ENCODE measurements at regions not wholly inside any gene's neighbourhood (a gene's known extent, or its start where the extent isn't known, plus 50 kb on each side); places are given as distances from the start of the nearest gene placed in this dataset.

DNA sequence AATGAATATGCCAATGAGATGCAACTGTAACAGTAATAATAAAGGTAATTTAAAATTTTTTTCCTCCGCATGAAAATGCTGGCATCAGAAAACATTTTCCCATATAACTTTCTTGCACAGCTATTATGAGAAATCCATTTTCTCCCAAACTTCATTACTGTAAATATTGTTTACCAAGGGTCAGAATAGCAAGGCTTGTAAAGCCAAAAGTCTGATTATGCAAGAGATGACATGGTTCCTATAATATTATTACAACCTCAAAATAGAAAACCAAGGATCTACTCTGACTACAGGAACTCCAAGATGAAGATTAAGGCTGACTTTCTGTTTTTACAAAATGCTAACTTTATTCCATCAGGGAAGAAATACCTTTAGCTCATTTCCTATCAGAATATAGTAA lies 162.7 kb upstream of the CDK1 start:
- no peaks in the 10 kb centered on the region for H3K36me3 ChIP-seq (ENCODE audit: control insufficient read depth in 1 of 2, insufficient read depth in 2 of 2, low read length in 1 of 2)
- WGBS, 2 donors = 78% methylated on average over 1 of the region's 1 CpG
- intact Hi-C loops (cut with DNase I) = no loop called here
- DNase-seq (no peak), ATAC-seq (ENCODE audit: low FRiP score) (no peak)
- no peaks in the 10 kb centered on the region for H3K27me3 ChIP-seq (ENCODE audit: control insufficient read depth in 1 of 2, insufficient read depth in 2 of 2, low read length in 1 of 2)
- H3K27ac ChIP-seq (ENCODE audit: low read depth in 1 of 2, low read length in 2 of 2) = no peak overlapping the region
- no peaks in the 10 kb centered on the region for H3K9me3 ChIP-seq (ENCODE audit: control insufficient read depth, low read length)
- no peaks in the 10 kb centered on the region for H3K4me1 ChIP-seq (ENCODE audit: control insufficient read depth in 1 of 2, insufficient read depth in 2 of 2, low read length in 2 of 2)
- no peak overlapping the region for H3K4me3 ChIP-seq (ENCODE audit: low read length in 2 of 2)

DNA sequence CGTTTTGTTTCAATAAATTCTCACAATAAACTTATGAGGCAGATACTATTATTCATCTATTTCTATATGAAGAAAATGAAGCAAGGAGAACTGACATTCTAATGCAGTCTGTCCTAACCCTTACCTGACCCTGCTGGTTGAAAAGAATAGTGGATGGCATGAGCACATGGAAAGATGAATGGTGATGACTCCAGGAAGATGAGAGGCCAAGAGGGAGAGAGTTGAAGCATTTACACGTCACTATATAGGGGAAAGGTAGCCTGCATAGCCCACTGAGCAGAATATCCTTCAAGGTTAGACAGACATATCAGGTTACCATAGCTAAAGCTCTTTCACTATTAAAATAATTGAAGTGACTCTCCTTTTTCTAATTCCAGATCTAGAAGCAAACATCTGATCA lies 163.9 kb upstream of the CDK1 start:
- Histone ChIP-seq H3K9me3 (ENCODE audit: control insufficient read depth, low read length) (no peaks in the 10 kb centered on the region), H3K27ac (ENCODE audit: low read depth in 1 of 2, low read length in 2 of 2) (no peak overlapping the region), H3K4me3 (ENCODE audit: low read length in 2 of 2) (no peak overlapping the region), H3K4me1 (ENCODE audit: control insufficient read depth in 1 of 2, insufficient read depth in 2 of 2, low read length in 2 of 2) (no peaks in the 10 kb centered on the region), H3K36me3 (ENCODE audit: control insufficient read depth in 1 of 2, insufficient read depth in 2 of 2, low read length in 1 of 2) (no peaks in the 10 kb centered on the region), H3K27me3 (ENCODE audit: control insufficient read depth in 1 of 2, insufficient read depth in 2 of 2, low read length in 1 of 2) (no peaks in the 10 kb centered on the region)
- ATAC-seq (ENCODE audit: low FRiP score) = no peak
- no peak for DNase-seq
- WGBS, 2 donors = 80 to 82% methylated on average over 2 of the region's 2 CpGs
- intact Hi-C loops (cut with DNase I) = no loop called here

DNA sequence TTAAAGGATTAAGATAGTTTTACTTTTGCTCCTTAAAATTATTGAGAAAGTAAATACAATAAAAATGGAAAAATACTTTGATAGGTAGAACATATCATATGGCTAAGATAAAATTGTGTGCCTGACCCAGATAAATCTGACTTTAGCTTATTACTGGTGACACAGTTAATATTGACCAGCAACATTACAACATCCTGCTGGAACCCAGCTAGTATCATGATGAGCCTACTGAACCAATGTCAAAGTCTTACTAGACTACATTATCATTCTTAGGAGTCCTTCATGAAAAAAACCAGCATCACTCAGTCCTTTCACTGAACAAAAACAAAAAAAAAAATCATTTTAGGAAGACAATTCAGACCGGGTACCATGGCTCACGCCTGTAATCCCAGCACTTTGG lies 164.8 kb upstream of the CDK1 start:
- H3K4me3 ChIP-seq (ENCODE audit: low read length in 2 of 2) = no peak overlapping the region
- intact Hi-C loops (cut with DNase I) = no loop called here
- 95 to 100% methylated on average over 2 of the region's 2 CpGs for WGBS, 2 donors

GRCh38 chr10:60611291-60611747 lies 167.0 kb upstream of the CDK1 start:
- 83 to 90% methylated on average over 5 of the region's 5 CpGs for WGBS, 2 donors

More for the DNA sequence above, 164.8 kb upstream of the CDK1 start:
- no peak overlapping the region for H3K27ac ChIP-seq (ENCODE audit: low read depth in 1 of 2, low read length in 2 of 2)
- no peaks in the 10 kb centered on the region for H3K27me3 ChIP-seq (ENCODE audit: control insufficient read depth in 1 of 2, insufficient read depth in 2 of 2, low read length in 1 of 2)
- H3K9me3 ChIP-seq (ENCODE audit: control insufficient read depth, low read length) = no peaks in the 10 kb centered on the region
- no peaks in the 10 kb centered on the region for H3K4me1 ChIP-seq (ENCODE audit: control insufficient read depth in 1 of 2, insufficient read depth in 2 of 2, low read length in 2 of 2)
- DNase-seq (no peak), ATAC-seq (ENCODE audit: low FRiP score) (no peak)
- H3K36me3 ChIP-seq (ENCODE audit: control insufficient read depth in 1 of 2, insufficient read depth in 2 of 2, low read length in 1 of 2) = no peaks in the 10 kb centered on the region

GRCh38 chr10:60607372-60607771 lies 170.9 kb upstream of the CDK1 start:
- ATAC-seq (ENCODE audit: low FRiP score) = no peak
- H3K4me3 ChIP-seq (ENCODE audit: low read length in 2 of 2) = no peak overlapping the region
- DNase-seq = no peak
- 81 to 84% methylated on average over 3 of the region's 3 CpGs for WGBS, 2 donors
- intact Hi-C loops (cut with DNase I) = no loop called here
- H3K27me3 ChIP-seq (ENCODE audit: control insufficient read depth in 1 of 2, insufficient read depth in 2 of 2, low read length in 1 of 2) = no peaks in the 10 kb centered on the region
- H3K36me3 ChIP-seq (ENCODE audit: control insufficient read depth in 1 of 2, insufficient read depth in 2 of 2, low read length in 1 of 2) = no peaks in the 10 kb centered on the region
- H3K9me3 ChIP-seq (ENCODE audit: control insufficient read depth, low read length) = no peaks in the 10 kb centered on the region
- H3K27ac ChIP-seq (ENCODE audit: low read depth in 1 of 2, low read length in 2 of 2) = no peak overlapping the region
- H3K4me1 ChIP-seq (ENCODE audit: control insufficient read depth in 1 of 2, insufficient read depth in 2 of 2, low read length in 2 of 2) = no peaks in the 10 kb centered on the region

More at GRCh38 chr10:60611291-60611747, 167.0 kb upstream of the CDK1 start:
- H3K36me3 ChIP-seq (ENCODE audit: control insufficient read depth in 1 of 2, insufficient read depth in 2 of 2, low read length in 1 of 2) = no peaks in the 10 kb centered on the region
- no peaks in the 10 kb centered on the region for H3K9me3 ChIP-seq (ENCODE audit: control insufficient read depth, low read length)
- no peak overlapping the region for H3K27ac ChIP-seq (ENCODE audit: low read depth in 1 of 2, low read length in 2 of 2)
- H3K4me3 ChIP-seq (ENCODE audit: low read length in 2 of 2) = no peak overlapping the region
- intact Hi-C loops (cut with DNase I) = no loop called here
- H3K27me3 ChIP-seq (ENCODE audit: control insufficient read depth in 1 of 2, insufficient read depth in 2 of 2, low read length in 1 of 2) = no peaks in the 10 kb centered on the region
- H3K4me1 ChIP-seq (ENCODE audit: control insufficient read depth in 1 of 2, insufficient read depth in 2 of 2, low read length in 2 of 2) = no peaks in the 10 kb centered on the region
- no peak for ATAC-seq (ENCODE audit: low FRiP score)
- DNase-seq = no peak

DNA sequence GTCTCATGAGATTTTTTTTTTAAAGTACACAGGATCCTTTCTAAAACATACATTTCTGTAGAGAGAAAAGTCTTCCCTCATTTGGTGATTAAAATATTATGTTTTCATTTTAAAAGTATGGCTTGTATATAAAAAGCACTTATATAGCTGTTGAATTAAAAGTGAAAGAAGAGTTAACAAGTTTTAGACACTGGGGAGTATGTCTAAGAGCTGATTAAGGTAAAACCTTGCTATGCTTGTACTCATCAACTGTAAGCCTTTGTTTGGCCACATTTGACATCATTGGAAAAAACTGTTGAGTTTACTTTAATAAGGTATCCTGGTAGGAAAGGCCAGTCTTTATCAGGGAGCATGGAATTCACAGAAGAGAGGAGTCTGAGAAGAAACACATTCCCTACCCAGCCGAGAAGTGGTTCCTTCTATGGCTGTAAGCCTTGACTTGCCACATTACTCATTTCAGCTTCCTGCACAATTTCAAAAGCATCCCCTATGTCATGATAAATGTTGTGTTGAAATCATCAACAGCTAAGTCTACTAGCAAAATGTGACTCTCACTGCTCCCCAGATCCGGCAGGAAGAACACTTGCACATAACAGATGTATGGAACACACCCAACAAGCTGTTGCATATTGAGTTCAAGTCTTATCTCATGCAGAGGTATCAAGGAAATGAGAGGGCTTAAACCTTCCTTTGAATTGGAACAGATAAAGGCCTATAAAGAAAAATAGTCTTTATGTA lies 171.8 kb upstream of the CDK1 start:
- WGBS, 2 donors = 84 to 86% methylated on average over 2 of the region's 2 CpGs
- ATAC-seq (ENCODE audit: low FRiP score) (no peak), DNase-seq (no peak)
- Histone ChIP-seq H3K27ac (ENCODE audit: low read depth in 1 of 2, low read length in 2 of 2) (no peak overlapping the region), H3K4me1 (ENCODE audit: control insufficient read depth in 1 of 2, insufficient read depth in 2 of 2, low read length in 2 of 2) (no peaks in the 10 kb centered on the region), H3K9me3 (ENCODE audit: control insufficient read depth, low read length) (no peaks in the 10 kb centered on the region), H3K27me3 (ENCODE audit: control insufficient read depth in 1 of 2, insufficient read depth in 2 of 2, low read length in 1 of 2) (no peaks in the 10 kb centered on the region), H3K4me3 (ENCODE audit: low read length in 2 of 2) (no peak overlapping the region), H3K36me3 (ENCODE audit: control insufficient read depth in 1 of 2, insufficient read depth in 2 of 2, low read length in 1 of 2) (no peaks in the 10 kb centered on the region)
- intact Hi-C loops (cut with DNase I) = no loop called here

- H3K4me3 ChIP-seq (ENCODE audit: low read length in 2 of 2) = no peak overlapping the region
- H3K4me1 ChIP-seq (ENCODE audit: control insufficient read depth in 1 of 2, insufficient read depth in 2 of 2, low read length in 2 of 2) = no peaks in the 10 kb centered on the region
- DNase-seq = no peak
- H3K27ac ChIP-seq (ENCODE audit: low read depth in 1 of 2, low read length in 2 of 2) = no peak overlapping the region
- H3K36me3 ChIP-seq (ENCODE audit: control insufficient read depth in 1 of 2, insufficient read depth in 2 of 2, low read length in 1 of 2) = no peaks in the 10 kb centered on the region
- H3K9me3 ChIP-seq (ENCODE audit: control insufficient read depth, low read length) = no peaks in the 10 kb centered on the region
- intact Hi-C loops (cut with DNase I) = no loop called here
- H3K27me3 ChIP-seq (ENCODE audit: control insufficient read depth in 1 of 2, insufficient read depth in 2 of 2, low read length in 1 of 2) = no peaks in the 10 kb centered on the region
- ATAC-seq (ENCODE audit: low FRiP score) = no peak
Observed at GRCh38 chr10:60605476-60605875, 172.8 kb upstream of the CDK1 start.

- WGBS, 2 donors = 46 to 52% methylated on average over 1 of the region's 1 CpG
Observed at GRCh38 chr10:60604342-60604741, 173.9 kb upstream of the CDK1 start.

DNA sequence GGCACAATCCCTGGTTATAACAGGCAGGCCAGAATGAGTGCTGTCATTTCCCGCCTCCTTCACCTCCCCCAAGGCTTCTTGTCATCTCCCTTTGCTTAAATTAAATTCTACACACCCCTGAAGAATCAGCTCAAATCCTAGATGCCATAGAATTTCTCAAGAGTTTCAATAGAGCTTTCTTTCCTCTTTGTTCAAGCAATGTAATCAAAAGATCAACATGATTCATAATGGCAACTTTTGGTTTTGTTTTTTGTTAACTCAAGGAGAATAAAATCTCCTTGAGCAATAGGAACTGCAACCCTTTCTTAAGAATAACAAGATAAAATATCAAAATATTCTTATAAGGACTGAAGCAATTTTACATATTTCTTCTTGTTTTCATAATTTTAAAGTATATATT lies 180.8 kb upstream of the CDK1 start:
- Histone ChIP-seq H3K27ac (ENCODE audit: low read depth in 1 of 2, low read length in 2 of 2) (no peak overlapping the region), H3K4me1 (ENCODE audit: control insufficient read depth in 1 of 2, insufficient read depth in 2 of 2, low read length in 2 of 2) (no peaks in the 10 kb centered on the region), H3K36me3 (ENCODE audit: control insufficient read depth in 1 of 2, insufficient read depth in 2 of 2, low read length in 1 of 2) (no peaks in the 10 kb centered on the region), H3K9me3 (ENCODE audit: control insufficient read depth, low read length) (no peaks in the 10 kb centered on the region), H3K4me3 (ENCODE audit: low read length in 2 of 2) (no peak overlapping the region), H3K27me3 (ENCODE audit: control insufficient read depth in 1 of 2, insufficient read depth in 2 of 2, low read length in 1 of 2) (no peaks in the 10 kb centered on the region)
- 97 to 100% methylated on average over 1 of the region's 1 CpG for WGBS, 2 donors
- intact Hi-C loops (cut with DNase I) = no loop called here
- ATAC-seq (ENCODE audit: low FRiP score) = no peak
- DNase-seq = no peak

More at GRCh38 chr10:60604342-60604741, 173.9 kb upstream of the CDK1 start:
- intact Hi-C loops (cut with DNase I) = no loop called here
- Histone ChIP-seq H3K4me1 (ENCODE audit: control insufficient read depth in 1 of 2, insufficient read depth in 2 of 2, low read length in 2 of 2) (no peaks in the 10 kb centered on the region), H3K27me3 (ENCODE audit: control insufficient read depth in 1 of 2, insufficient read depth in 2 of 2, low read length in 1 of 2) (no peaks in the 10 kb centered on the region), H3K4me3 (ENCODE audit: low read length in 2 of 2) (no peak overlapping the region), H3K36me3 (ENCODE audit: control insufficient read depth in 1 of 2, insufficient read depth in 2 of 2, low read length in 1 of 2) (no peaks in the 10 kb centered on the region), H3K27ac (ENCODE audit: low read depth in 1 of 2, low read length in 2 of 2) (no peak overlapping the region), H3K9me3 (ENCODE audit: control insufficient read depth, low read length) (no peaks in the 10 kb centered on the region)
- ATAC-seq (ENCODE audit: low FRiP score) (no peak), DNase-seq (no peak)
